H4 (cell line): ENCODE measurements at regions not wholly inside any gene's neighbourhood (a gene's known extent, or its start where the extent isn't known, plus 50 kb on each side); places are given as distances from the start of the nearest gene placed in this dataset.
A peak's percentile ranks its signal among the peaks of the same experiment; 100 is the strongest.

Experiments
- DNase-seq: peaks from one replicate; pipeline ENCODE4 v3.0.0-alpha.2; 2015; ENCODE audit warnings: low spot score

DNA sequence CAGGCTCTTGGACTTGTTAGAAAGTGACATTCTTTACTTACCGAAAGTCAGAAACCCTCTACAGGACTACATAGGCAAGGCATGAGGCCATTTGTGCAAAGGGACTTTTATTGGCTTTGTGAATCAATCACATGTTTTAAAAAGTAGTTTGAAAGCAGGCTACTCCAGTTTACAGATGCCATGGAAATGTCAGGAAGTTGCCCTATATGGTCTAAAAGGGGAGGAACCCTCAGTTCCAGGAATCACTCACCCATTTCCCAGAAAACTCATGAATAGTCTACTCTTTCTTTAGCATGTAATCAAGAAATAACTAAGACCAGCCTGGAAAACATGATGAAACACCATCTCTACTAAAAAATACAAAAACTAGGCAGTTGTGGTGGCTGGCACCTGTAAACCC is 51.0 kb upstream of the MKRN3 start:
- no peak for DNase-seq

DNA sequence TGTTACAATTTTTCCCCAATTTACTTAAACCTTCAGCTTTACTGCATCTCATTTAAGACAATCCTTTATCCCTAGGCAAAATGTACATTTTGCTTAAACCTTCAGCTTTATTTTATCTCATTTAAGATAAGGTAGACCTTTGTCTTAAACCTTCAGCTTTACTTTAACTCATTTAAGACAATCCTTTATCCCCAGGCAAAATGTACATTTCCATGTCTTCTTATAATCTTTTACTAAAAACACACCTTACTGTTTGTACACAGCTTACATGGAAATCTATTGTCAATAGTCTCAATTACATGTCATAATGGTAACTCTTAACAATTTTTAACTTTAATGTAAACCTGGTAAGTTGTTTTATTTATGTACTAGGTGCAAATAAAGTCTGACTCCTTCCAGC is 58.7 kb upstream of the MKRN3 start:
- no peak for DNase-seq

DNA sequence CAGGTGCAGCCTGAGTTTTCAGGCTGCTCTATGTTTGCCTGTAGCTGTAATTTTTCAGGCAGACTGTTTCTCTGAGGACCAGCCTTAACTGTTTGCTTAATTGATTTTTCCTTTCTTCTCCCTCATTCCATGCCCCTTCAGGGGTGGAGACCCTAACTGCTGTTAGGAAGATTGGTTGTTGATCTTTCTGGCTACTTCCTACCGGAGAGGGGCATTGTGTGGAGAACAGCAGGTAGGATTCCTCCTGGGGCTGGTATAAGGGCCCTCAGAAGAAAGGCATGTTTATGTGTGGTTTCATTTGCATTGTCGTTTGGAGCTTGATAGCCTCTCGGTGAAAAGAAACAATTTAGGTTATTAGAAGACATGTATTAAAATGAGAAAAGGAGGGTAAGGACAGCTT is 56.9 kb upstream of the GOLGA6L2 start:
- no peak for DNase-seq

DNA sequence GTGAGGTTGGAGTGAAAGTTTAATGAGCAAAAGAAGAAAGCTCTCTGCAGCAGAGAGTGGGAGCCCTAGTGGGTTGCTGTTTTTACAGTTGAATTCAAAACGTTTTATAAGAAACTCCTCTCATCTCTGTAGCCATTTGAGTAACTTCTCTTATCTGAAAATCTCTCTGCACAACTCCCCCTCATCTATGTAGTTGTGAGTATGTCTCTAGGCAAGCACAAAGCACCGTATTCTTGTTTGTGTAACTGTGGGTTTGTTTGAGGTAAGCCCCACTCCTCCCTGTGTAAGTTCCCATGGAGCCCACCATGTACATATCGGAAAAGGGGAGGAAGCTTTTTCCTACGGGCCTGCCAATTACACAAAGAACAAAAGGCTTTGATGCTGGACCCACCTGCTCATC is 56.5 kb upstream of the GOLGA6L2 start:
- DNase-seq: no peak

DNA sequence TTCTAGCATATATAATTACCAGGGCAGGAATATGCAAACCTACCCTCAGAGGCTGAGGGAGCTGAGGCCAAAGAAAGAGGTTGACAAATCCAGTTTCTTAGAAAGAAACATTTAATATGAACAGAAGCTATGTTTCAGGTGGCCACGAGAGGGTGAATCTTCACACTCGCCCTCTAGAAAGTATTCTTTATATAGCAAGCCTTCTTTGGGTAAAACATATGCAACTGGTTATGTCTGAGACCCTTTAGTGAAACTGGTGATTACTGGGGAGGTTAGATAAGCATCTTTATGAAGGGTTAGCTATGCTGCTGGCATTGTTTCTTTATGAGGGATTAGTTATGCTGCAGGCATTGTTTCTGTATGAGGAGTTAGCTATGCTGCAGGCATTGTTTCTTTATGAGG is 50.7 kb upstream of the GOLGA6L2 start:
- peak; percentile 13 for DNase-seq
